ENCODE measurements at regions not wholly inside any gene's neighbourhood (a gene's known extent, or its start where the extent isn't known, plus 50 kb on each side); places are given as distances from the start of the nearest gene placed in this dataset.

DNA sequence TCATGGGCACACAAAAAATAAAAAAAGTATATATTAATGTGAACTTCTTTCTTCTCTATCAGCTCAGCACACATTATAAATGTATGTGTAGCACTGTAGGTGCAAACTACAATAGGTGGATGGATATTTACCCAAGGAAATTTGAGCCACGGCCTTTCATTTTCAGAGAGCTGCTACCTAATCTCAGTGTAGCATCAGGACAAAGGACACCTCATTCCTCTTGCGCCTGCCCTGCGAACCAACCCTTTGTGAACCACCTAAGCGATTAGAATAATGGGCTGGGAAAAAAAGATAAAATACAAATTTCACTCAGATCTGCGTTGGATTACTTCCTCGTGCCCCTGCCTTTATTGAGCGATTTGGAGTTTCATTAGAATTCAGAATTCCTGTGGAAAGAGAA lies 263.2 kb downstream of the NR2F2 start:
- TF ChIP-seq, protein P1, sequence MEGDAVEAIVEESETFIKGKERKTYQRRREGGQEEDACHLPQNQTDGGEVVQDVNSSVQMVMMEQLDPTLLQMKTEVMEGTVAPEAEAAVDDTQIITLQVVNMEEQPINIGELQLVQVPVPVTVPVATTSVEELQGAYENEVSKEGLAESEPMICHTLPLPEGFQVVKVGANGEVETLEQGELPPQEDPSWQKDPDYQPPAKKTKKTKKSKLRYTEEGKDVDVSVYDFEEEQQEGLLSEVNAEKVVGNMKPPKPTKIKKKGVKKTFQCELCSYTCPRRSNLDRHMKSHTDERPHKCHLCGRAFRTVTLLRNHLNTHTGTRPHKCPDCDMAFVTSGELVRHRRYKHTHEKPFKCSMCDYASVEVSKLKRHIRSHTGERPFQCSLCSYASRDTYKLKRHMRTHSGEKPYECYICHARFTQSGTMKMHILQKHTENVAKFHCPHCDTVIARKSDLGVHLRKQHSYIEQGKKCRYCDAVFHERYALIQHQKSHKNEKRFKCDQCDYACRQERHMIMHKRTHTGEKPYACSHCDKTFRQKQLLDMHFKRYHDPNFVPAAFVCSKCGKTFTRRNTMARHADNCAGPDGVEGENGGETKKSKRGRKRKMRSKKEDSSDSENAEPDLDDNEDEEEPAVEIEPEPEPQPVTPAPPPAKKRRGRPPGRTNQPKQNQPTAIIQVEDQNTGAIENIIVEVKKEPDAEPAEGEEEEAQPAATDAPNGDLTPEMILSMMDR (IDR thresholded peaks at IDR 0.05; ENCODE audit: insufficient read depth, low read length, poor library complexity, severe bottlenecking) = no peak
- DNase-seq (ENCODE audit: extremely low read depth, insufficient read length) = no peak
- Histone ChIP-seq H3K4me3 (replicated peaks; ENCODE audit: low read depth, low read length) (no peak overlapping the region), H3K36me3 (ENCODE audit: control insufficient read depth, insufficient read depth, low read length) (no peaks in the 10 kb centered on the region), H3K27me3 (replicated peaks; ENCODE audit: control insufficient read depth, insufficient read depth, low read length) (no peaks in the 10 kb centered on the region)

DNA sequence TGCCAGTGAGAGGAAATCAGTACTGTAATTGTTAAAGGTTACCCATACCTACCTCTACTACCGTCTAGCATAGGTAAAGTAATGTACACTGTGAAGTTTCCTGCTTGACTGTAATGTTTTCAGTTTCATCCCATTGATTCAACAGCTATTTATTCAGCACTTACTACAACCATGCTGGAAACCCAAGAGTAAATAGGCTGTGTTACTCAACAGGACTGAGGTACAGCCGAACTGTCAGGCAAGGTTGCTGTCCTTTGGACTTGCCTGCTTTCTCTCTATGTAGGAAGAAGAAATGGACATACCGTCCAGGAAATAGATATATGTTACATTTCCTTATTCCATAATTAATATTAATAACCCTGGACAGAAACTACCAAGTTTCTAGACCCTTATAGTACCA lies 265.5 kb downstream of the NR2F2 start:
- TF ChIP-seq, protein P1 (IDR thresholded peaks at IDR 0.05; ENCODE audit: insufficient read depth, low read length, poor library complexity, severe bottlenecking) = no peak

DNA sequence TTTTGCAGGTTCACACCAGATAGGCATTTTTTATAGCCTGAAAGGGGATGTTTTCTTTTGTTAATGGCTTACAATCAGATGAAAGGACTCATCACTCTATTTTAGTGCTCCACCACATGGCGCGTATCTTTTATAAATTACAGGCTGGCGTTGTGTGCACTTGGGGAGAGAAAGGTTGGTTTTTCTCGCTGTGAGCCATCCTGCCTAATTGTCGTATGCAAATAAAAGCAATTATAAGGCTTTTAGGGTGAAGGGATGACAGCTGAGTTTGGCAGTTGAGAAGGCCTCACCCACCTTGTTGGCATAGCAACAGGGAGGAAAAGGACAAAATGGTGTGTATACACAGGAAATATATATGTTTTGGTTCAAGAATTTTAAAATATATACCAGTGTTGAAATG lies 268.0 kb downstream of the NR2F2 start:
- DNase-seq (ENCODE audit: extremely low read depth, insufficient read length) = no peak
- Histone ChIP-seq H3K36me3 (ENCODE audit: control insufficient read depth, insufficient read depth, low read length) (no peaks in the 10 kb centered on the region), H3K4me3 (replicated peaks; ENCODE audit: low read depth, low read length) (no peak overlapping the region), H3K27me3 (replicated peaks; ENCODE audit: control insufficient read depth, insufficient read depth, low read length) (no peaks in the 10 kb centered on the region)
- TF ChIP-seq, protein P1 (IDR thresholded peaks at IDR 0.05; ENCODE audit: insufficient read depth, low read length, poor library complexity, severe bottlenecking) = no peak

More for the DNA sequence above, 265.5 kb downstream of the NR2F2 start:
- DNase-seq (ENCODE audit: extremely low read depth, insufficient read length) = no peak
- Histone ChIP-seq H3K4me3 (replicated peaks; ENCODE audit: low read depth, low read length) (no peak overlapping the region), H3K27me3 (replicated peaks; ENCODE audit: control insufficient read depth, insufficient read depth, low read length) (no peaks in the 10 kb centered on the region), H3K36me3 (ENCODE audit: control insufficient read depth, insufficient read depth, low read length) (no peaks in the 10 kb centered on the region)

DNA sequence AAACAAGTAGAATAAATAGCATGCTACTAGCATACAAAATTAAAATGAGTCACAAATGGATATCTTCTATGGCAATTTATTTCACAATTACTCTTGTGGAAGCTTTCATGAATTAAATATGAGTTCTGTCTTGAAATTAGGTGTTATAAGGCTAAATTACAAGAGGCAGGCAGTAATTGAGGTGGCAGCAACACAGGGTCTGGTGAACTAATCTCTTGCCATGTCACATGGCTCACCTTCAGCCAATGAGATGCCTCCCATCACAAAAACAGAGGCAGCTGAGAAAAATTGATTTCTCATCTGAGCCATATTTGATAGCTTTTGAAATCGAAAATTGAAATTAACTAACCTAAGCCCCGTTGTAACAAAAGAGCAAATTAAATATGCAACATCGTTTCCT lies 268.8 kb downstream of the NR2F2 start:
- H3K27me3 ChIP-seq (replicated peaks; ENCODE audit: control insufficient read depth, insufficient read depth, low read length) = no peaks in the 10 kb centered on the region
- no peaks in the 10 kb centered on the region for H3K36me3 ChIP-seq (ENCODE audit: control insufficient read depth, insufficient read depth, low read length)
- H3K4me3 ChIP-seq (replicated peaks; ENCODE audit: low read depth, low read length) = no peak overlapping the region
- no peak for DNase-seq (ENCODE audit: extremely low read depth, insufficient read length)
- TF ChIP-seq, protein P1 (IDR thresholded peaks at IDR 0.05; ENCODE audit: insufficient read depth, low read length, poor library complexity, severe bottlenecking) = no peak

DNA sequence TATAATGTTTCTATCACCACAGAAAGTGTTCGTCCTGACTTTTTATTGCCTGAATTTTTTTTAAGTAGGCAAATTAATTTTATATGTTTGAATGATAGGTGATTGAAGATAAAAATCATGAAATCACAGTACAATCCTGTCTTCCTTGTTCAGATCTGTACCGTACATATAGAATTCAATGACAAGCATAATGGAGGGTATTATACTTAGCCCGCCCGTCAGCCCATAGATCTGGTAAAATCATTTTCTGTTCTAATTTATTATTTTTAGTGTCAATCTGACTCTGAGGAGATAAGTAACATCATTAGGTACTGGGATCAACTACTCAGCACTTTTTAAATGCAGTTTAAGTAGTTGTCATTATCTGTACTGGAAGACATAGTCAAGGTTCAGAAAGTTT lies 269.9 kb downstream of the NR2F2 start:
- H3K4me3 ChIP-seq (replicated peaks; ENCODE audit: low read depth, low read length) = no peak overlapping the region
- H3K27me3 ChIP-seq (replicated peaks; ENCODE audit: control insufficient read depth, insufficient read depth, low read length) = no peaks in the 10 kb centered on the region
- no peaks in the 10 kb centered on the region for H3K36me3 ChIP-seq (ENCODE audit: control insufficient read depth, insufficient read depth, low read length)
- TF ChIP-seq, protein P1 (IDR thresholded peaks at IDR 0.05; ENCODE audit: insufficient read depth, low read length, poor library complexity, severe bottlenecking) = no peak
- no peak for DNase-seq (ENCODE audit: extremely low read depth, insufficient read length)

DNA sequence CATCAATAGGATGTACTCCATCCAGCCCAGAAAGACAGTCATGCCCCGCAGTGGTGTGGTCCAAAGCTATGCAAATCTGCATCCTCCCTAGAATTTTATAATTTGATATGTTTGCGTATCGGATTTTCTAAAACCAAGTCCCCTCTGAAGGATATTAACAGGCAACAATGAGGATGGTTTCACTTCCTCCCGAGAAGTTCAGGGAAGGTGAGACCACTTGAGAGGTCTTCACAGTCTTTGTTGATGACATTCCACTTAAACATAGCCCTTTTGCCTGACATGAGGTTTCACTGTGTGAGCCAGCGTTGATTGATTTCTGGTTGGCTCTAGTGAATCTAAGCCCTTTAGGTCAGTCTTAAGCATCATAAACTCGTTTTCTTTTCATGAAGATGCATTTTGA lies 276.1 kb downstream of the NR2F2 start:
- no peak for DNase-seq (ENCODE audit: extremely low read depth, insufficient read length)
- Histone ChIP-seq H3K4me3 (replicated peaks; ENCODE audit: low read depth, low read length) (no peak overlapping the region), H3K27me3 (replicated peaks; ENCODE audit: control insufficient read depth, insufficient read depth, low read length) (no peaks in the 10 kb centered on the region), H3K36me3 (ENCODE audit: control insufficient read depth, insufficient read depth, low read length) (no peaks in the 10 kb centered on the region)
- TF ChIP-seq, protein P1 (IDR thresholded peaks at IDR 0.05; ENCODE audit: insufficient read depth, low read length, poor library complexity, severe bottlenecking) = no peak

All from GM06990 (cell line).